ENCODE measurements at regions not wholly inside any gene's neighbourhood (a gene's known extent, or its start where the extent isn't known, plus 50 kb on each side); places are given as distances from the start of the nearest gene placed in this dataset.

- Histone ChIP-seq H3K9ac (ENCODE audit: low read length) (no peak overlapping the region), H4K20me1 (ENCODE audit: insufficient read depth, low read length) (no peaks in the 10 kb centered on the region), H3K36me3 (ENCODE audit: insufficient read depth, low read length) (no peaks in the 10 kb centered on the region), H3K79me2 (ENCODE audit: insufficient read depth, low read length) (no peaks in the 10 kb centered on the region), H3K27me3 (ENCODE audit: insufficient read depth, low read length) (no peaks in the 10 kb centered on the region), H3K4me1 (ENCODE audit: insufficient read depth, low read length) (no peaks in the 10 kb centered on the region), H3K27ac (ENCODE audit: low read depth, low read length) (no peak overlapping the region), H2AFZ (ENCODE audit: low read depth, low read length) (no peak overlapping the region), H3K4me2 (ENCODE audit: low read length) (no peak overlapping the region), H3K4me3 (ENCODE audit: insufficient read depth, low read depth, low read length) (no peak overlapping the region), H3K9me3 (ENCODE audit: insufficient read depth, low read depth, low read length) (no peaks in the 10 kb centered on the region)
- Mint-ChIP-seq H3K4me3 (ENCODE audit: unreplicated experiment) (no peak overlapping the region), H3K27me3 (ENCODE audit: low read depth, unreplicated experiment) (peaks cover 3% of the 10 kb centered on the region), H3K27ac (ENCODE audit: unreplicated experiment) (no peak overlapping the region), H3K9me3 (ENCODE audit: unreplicated experiment) (peaks cover 12% of the 10 kb centered on the region), H3K36me3 (ENCODE audit: low read depth, unreplicated experiment) (no peaks in the 10 kb centered on the region), H3K4me1 (ENCODE audit: low read depth, unreplicated experiment) (no peaks in the 10 kb centered on the region)
- no peak for TF ChIP-seq EZH2 (IDR thresholded peaks at IDR 0.05; ENCODE audit: insufficient read depth, low read length)
- no peak for TF ChIP-seq CTCF (IDR thresholded peaks at IDR 0.05; ENCODE audit: insufficient read depth, low read depth, low read length)
- no peak for DNase-seq (ENCODE audit: low read depth)
- no peak for FAIRE-seq
Observed at GRCh38 chr19:13652810-13653590, 111.3 kb upstream of the MRI1 start.

- H3K4me3 Mint-ChIP-seq (ENCODE audit: unreplicated experiment), result no peak overlapping the region
- peaks cover 3% of the 10 kb centered on the region for H3K27me3 Mint-ChIP-seq (ENCODE audit: low read depth, unreplicated experiment)
- FAIRE-seq, result no peak
- Histone ChIP-seq H3K79me2 (ENCODE audit: insufficient read depth, low read length) (no peaks in the 10 kb centered on the region), H3K4me1 (ENCODE audit: insufficient read depth, low read length) (no peaks in the 10 kb centered on the region), H3K27ac (ENCODE audit: low read depth, low read length) (no peak overlapping the region), H3K4me3 (ENCODE audit: insufficient read depth, low read depth, low read length) (no peak overlapping the region), H3K27me3 (ENCODE audit: insufficient read depth, low read length) (no peaks in the 10 kb centered on the region), H3K36me3 (ENCODE audit: insufficient read depth, low read length) (no peaks in the 10 kb centered on the region), H2AFZ (ENCODE audit: low read depth, low read length) (no peak overlapping the region), H3K9ac (ENCODE audit: low read length) (no peak overlapping the region), H4K20me1 (ENCODE audit: insufficient read depth, low read length) (no peaks in the 10 kb centered on the region), H3K4me2 (ENCODE audit: low read length) (no peak overlapping the region), H3K9me3 (ENCODE audit: insufficient read depth, low read depth, low read length) (no peaks in the 10 kb centered on the region)
- no peak for DNase-seq (ENCODE audit: low read depth)
- no peak for TF ChIP-seq EZH2 (IDR thresholded peaks at IDR 0.05; ENCODE audit: insufficient read depth, low read length)
- H3K9me3 Mint-ChIP-seq (ENCODE audit: unreplicated experiment), result peaks cover 4% of the 10 kb centered on the region
- H3K4me1 Mint-ChIP-seq (ENCODE audit: low read depth, unreplicated experiment), result no peaks in the 10 kb centered on the region
- no peak overlapping the region for H3K27ac Mint-ChIP-seq (ENCODE audit: unreplicated experiment)
- no peaks in the 10 kb centered on the region for H3K36me3 Mint-ChIP-seq (ENCODE audit: low read depth, unreplicated experiment)
Observed at GRCh38 chr19:13646758-13647157, 117.6 kb upstream of the MRI1 start.

GRCh38 chr19:13644645-13645044 lies 119.7 kb upstream of the MRI1 start:
- Mint-ChIP-seq H3K4me3 (ENCODE audit: unreplicated experiment) (no peak overlapping the region), H3K9me3 (ENCODE audit: unreplicated experiment) (peaks cover 5% of the 10 kb centered on the region), H3K36me3 (ENCODE audit: low read depth, unreplicated experiment) (no peaks in the 10 kb centered on the region), H3K27me3 (ENCODE audit: low read depth, unreplicated experiment) (peaks cover 2% of the 10 kb centered on the region), H3K4me1 (ENCODE audit: low read depth, unreplicated experiment) (no peaks in the 10 kb centered on the region), H3K27ac (ENCODE audit: unreplicated experiment) (no peak overlapping the region)
- no peak overlapping the region for H3K4me2 ChIP-seq (ENCODE audit: low read length)
- no peaks in the 10 kb centered on the region for H3K27me3 ChIP-seq (ENCODE audit: insufficient read depth, low read length)
- H3K4me1 ChIP-seq (ENCODE audit: insufficient read depth, low read length), result no peaks in the 10 kb centered on the region
- TF ChIP-seq CTCF (IDR thresholded peaks at IDR 0.05; ENCODE audit: insufficient read depth, low read depth, low read length) (no peak), EZH2 (IDR thresholded peaks at IDR 0.05; ENCODE audit: insufficient read depth, low read length) (no peak)
- FAIRE-seq (no peak), DNase-seq (ENCODE audit: low read depth) (no peak)
- no peaks in the 10 kb centered on the region for H3K9me3 ChIP-seq (ENCODE audit: insufficient read depth, low read depth, low read length)
- no peak overlapping the region for H3K27ac ChIP-seq (ENCODE audit: low read depth, low read length)
- no peak overlapping the region for H3K4me3 ChIP-seq (ENCODE audit: insufficient read depth, low read depth, low read length)
- H3K9ac ChIP-seq (ENCODE audit: low read length), result no peak overlapping the region
- H3K79me2 ChIP-seq (ENCODE audit: insufficient read depth, low read length), result no peaks in the 10 kb centered on the region
- H2AFZ ChIP-seq (ENCODE audit: low read depth, low read length), result no peak overlapping the region
- H3K36me3 ChIP-seq (ENCODE audit: insufficient read depth, low read length), result no peaks in the 10 kb centered on the region
- H4K20me1 ChIP-seq (ENCODE audit: insufficient read depth, low read length), result no peaks in the 10 kb centered on the region
